ENCODE measurements at regions not wholly inside any gene's neighbourhood (a gene's known extent, or its start where the extent isn't known, plus 50 kb on each side); places are given as distances from the start of the nearest gene placed in this dataset.
A peak's percentile ranks its signal among the peaks of the same experiment; 100 is the strongest.

- no peaks in the 10 kb centered on the region for H3K79me2 ChIP-seq (ENCODE audit: insufficient read depth, low read length)
- H2BK120ac ChIP-seq (ENCODE audit: low read depth, low read length, poor library complexity, severe bottlenecking) = no peak overlapping the region
- no peak for DNase-seq
- H4K20me1 ChIP-seq (ENCODE audit: control insufficient read depth, insufficient read depth, insufficient read length) = no peaks in the 10 kb centered on the region
- no peaks in the 10 kb centered on the region for H3K36me3 Mint-ChIP-seq (ENCODE audit: insufficient read depth in 1 of 3, low read depth in 3 of 3)
- no peaks in the 10 kb centered on the region for H3K79me1 ChIP-seq (ENCODE audit: insufficient read depth, low read depth, low read length, poor library complexity, severe bottlenecking)
- peaks cover 11% of the 10 kb centered on the region in 2 experiments for H3K4me1 Mint-ChIP-seq
- no peaks in the 10 kb centered on the region for H3K23me2 ChIP-seq (ENCODE audit: insufficient read length, low read depth, low read length, poor library complexity, severe bottlenecking)
- no peak overlapping the region for H3K4me3 Mint-ChIP-seq
- no peak overlapping the region for H2BK5ac ChIP-seq (ENCODE audit: insufficient read length, low read length)
- H3K4me1 ChIP-seq (ENCODE audit: insufficient read depth, low read length) = no peaks in the 10 kb centered on the region; the same call in 1 of the 2 replicates
- H2AFZ ChIP-seq (ENCODE audit: low read length) = no peak overlapping the region
- TF ChIP-seq CTCF (conservative IDR thresholded peaks at IDR 0.05) = no peak
- H3K56ac ChIP-seq (ENCODE audit: insufficient read length, low read depth, low read length) = no peak overlapping the region
- no peak overlapping the region for H3K18ac ChIP-seq (ENCODE audit: insufficient read length, low read depth, low read length)
- H2BK12ac ChIP-seq (ENCODE audit: insufficient read length, low read depth, low read length) = no peak overlapping the region
- no peak overlapping the region for H3K4ac ChIP-seq (ENCODE audit: low read depth, low read length)
- H3K23ac ChIP-seq (ENCODE audit: insufficient read length, low read depth, low read length) = no peak overlapping the region
- H3K27ac Mint-ChIP-seq = peak overlapping the region in 2 of 3 experiments; percentile 20 to 72; a peak in 3 of 7 replicates
- H3K27me3 ChIP-seq (ENCODE audit: insufficient read depth, low read length) = no peaks in the 10 kb centered on the region
- H2BK20ac ChIP-seq (ENCODE audit: low read depth, low read length, poor library complexity, severe bottlenecking) = no peak overlapping the region
- no peak overlapping the region for H3K14ac ChIP-seq (ENCODE audit: insufficient read depth, low read length)
- no peak overlapping the region for H2BK15ac ChIP-seq (ENCODE audit: low read depth, low read length)
- H3K27ac ChIP-seq (ENCODE audit: insufficient read length, low read depth, low read length) = no peak overlapping the region
- H3K4me2 ChIP-seq (ENCODE audit: insufficient read depth, insufficient read length, low read length) = no peak overlapping the region
- H4K91ac ChIP-seq (ENCODE audit: insufficient read length, low read depth, low read length) = no peak overlapping the region
- no peaks in the 10 kb centered on the region for H3K27me3 Mint-ChIP-seq (ENCODE audit: low read depth)
- H4K5ac ChIP-seq (ENCODE audit: insufficient read length, low read depth, low read length) = no peak overlapping the region
- H3K9me3 Mint-ChIP-seq = no peaks in the 10 kb centered on the region
- H3T11ph ChIP-seq (ENCODE audit: low read length) = no peak overlapping the region
- H2AK5ac ChIP-seq (ENCODE audit: insufficient read length, low read length) = no peak overlapping the region
- no peaks in the 10 kb centered on the region for H3K9me3 ChIP-seq (ENCODE audit: control insufficient read depth, low read depth, low read length)
- H4K8ac ChIP-seq (replicated peaks; ENCODE audit: insufficient read length, low read depth, low read length) = no peak overlapping the region
- H3K9ac ChIP-seq (ENCODE audit: extremely low read depth, insufficient read length, low read length) = no peak overlapping the region
Observed at GRCh38 chr13:70424928-70425327, 316.7 kb upstream of the KLHL1 start.
